PC-9 (cell line): ENCODE measurements at regions not wholly inside any gene's neighbourhood (a gene's known extent, or its start where the extent isn't known, plus 50 kb on each side); places are given as distances from the start of the nearest gene placed in this dataset.

Experiments
- BruUV-seq: library from RNA; stranded (reverse); fragments of 400-500 nt; replicated peaks from 2 replicates; lab custom pipeline; 2021; lab: Mats Ljungman, UMichigan
- CTCF ChIA-PET: fragments of 300-600 bp; sonication (Branson Sonifier 250); formaldehyde crosslinking; loops from one replicate; lab custom pipeline; 2022; ENCODE audit warnings: antibody characterized with exemption; lab: Charles Lee
- POLR2A ChIA-PET: fragments of 300-600 bp; sonication (Branson Sonifier 250); formaldehyde crosslinking; loops from one replicate; lab custom pipeline; 2022; ENCODE audit warnings: antibody characterized with exemption; ENCODE audit not compliant: unreplicated experiment; lab: Charles Lee
- DNase-seq, 2 experiments: peaks; one replicate each; pipeline versions ENCODE4 v3.0.0 to v3.0.0-alpha.2; 2015 to 2022; ENCODE audit warnings: mixed read lengths in 1 of 2
- H2AFZ ChIP-seq: fragments of 200-600 bp; sonication (generic); 2 replicates; pipeline ENCODE4 v1.8.1; 2017; ENCODE audit warnings: antibody characterized with exemption
- H3F3A ChIP-seq: fragments of 200-600 bp; sonication (generic); 2 replicates; pipeline ENCODE4 v1.8.1; 2017; ENCODE audit warnings: antibody characterized with exemption, mild to moderate bottlenecking, low read depth; ENCODE audit not compliant: insufficient read depth
- H3K27ac ChIP-seq: fragments of 200-600 bp; sonication (generic); 2 replicates; pipeline ENCODE4 v1.6.1; 2016; ENCODE audit warnings: mixed run types
- H3K27me3 ChIP-seq: fragments of 200-600 bp; sonication (generic); 2 replicates; pipeline ENCODE4 v1.6.1; 2016; ENCODE audit warnings: low read depth, mixed run types; ENCODE audit not compliant: insufficient read depth
- H3K36me3 ChIP-seq: fragments of 200-600 bp; sonication (generic); 2 replicates; pipeline ENCODE4 v1.6.1; 2016; ENCODE audit warnings: low read depth, mixed run types
- H3K4me1 ChIP-seq: fragments of 200-600 bp; sonication (generic); replicated peaks from 2 replicates; pipeline ENCODE4 v1.6.1; 2016; ENCODE audit warnings: mixed run types; ENCODE audit not compliant: insufficient read depth
- H3K4me2 ChIP-seq: fragments of 200-600 bp; sonication (generic); 2 replicates; pipeline ENCODE4 v1.6.1; 2017; ENCODE audit warnings: mixed run types
- H3K4me3 ChIP-seq: fragments of 200-600 bp; sonication (generic); 2 replicates; pipeline ENCODE4 v1.6.1; 2016; ENCODE audit warnings: mixed run types
- H3K79me2 ChIP-seq: fragments of 200-600 bp; sonication (generic); 2 replicates; pipeline ENCODE4 v1.6.1; 2017; ENCODE audit warnings: low read depth, mixed run types
- H3K9me2 ChIP-seq: fragments of 200-600 bp; sonication (generic); 2 replicates; pipeline ENCODE4 v1.8.1; 2017; ENCODE audit warnings: mild to moderate bottlenecking; ENCODE audit not compliant: insufficient read depth
- H3K9me3 ChIP-seq: fragments of 200-600 bp; sonication (generic); 2 replicates; pipeline ENCODE4 v1.8.1; 2016; ENCODE audit warnings: low read depth; ENCODE audit not compliant: insufficient read depth
- H4K20me1 ChIP-seq: fragments of 200-600 bp; sonication (generic); 2 replicates; pipeline ENCODE4 v1.8.1; 2017; ENCODE audit not compliant: insufficient read depth
- EZH2 ChIP-seq: fragments of 200-600 bp; sonication (generic); IDR thresholded peaks from 2 replicates; pipeline ENCODE4 v1.8.0; 2017; ENCODE audit warnings: antibody characterized with exemption, low read depth
- intact Hi-C: fragments of 100-400 bp; cut with micrococcal nuclease; formaldehyde crosslinking; loops from one replicate; pipeline ENCODE4 v1.10.0; 2022; ENCODE audit not compliant: unreplicated experiment
- TF ChIP-seq, protein P1 (sequence below): fragments of 200-600 bp; sonication (generic); conservative IDR thresholded peaks from 2 replicates; pipeline ENCODE4 v1.6.1; 2017; ENCODE audit warnings: mixed run types, antibody characterized with exemption, mild to moderate bottlenecking, moderate library complexity

DNA sequence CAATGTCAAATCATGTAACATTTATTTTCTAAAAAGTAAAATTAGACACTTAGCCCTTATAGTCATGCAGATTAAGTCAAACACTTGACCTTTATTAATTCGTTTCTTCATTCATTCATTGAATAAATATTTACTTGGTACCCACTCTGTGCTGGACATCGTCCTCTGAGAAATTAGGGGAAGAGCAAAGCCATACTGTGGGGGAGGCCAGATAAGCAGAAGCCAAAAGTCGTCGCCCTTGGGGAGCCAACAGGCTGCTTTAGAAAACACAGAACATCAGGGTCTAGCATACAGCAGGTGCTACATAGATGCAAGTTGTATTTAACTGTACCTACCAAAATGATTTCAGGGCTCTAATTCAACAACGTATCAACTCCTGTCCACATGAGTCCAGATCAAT, 66.1 kb upstream of the PROX1 start:
- Histone ChIP-seq H4K20me1 (no peaks in the 10 kb centered on the region), H3K9me2 (no peaks in the 10 kb centered on the region), H3K4me3 (no peak overlapping the region), H3K4me2 (no peak overlapping the region), H3K36me3 (no peaks in the 10 kb centered on the region), H3K27me3 (no peaks in the 10 kb centered on the region; the same call in 1 of the 2 replicates), H3K9me3 (no peaks in the 10 kb centered on the region), H3K27ac (no peak overlapping the region), H3F3A (no peaks in the 10 kb centered on the region), H3K79me2 (no peaks in the 10 kb centered on the region), H3K4me1 (no peaks in the 10 kb centered on the region), H2AFZ (no peak overlapping the region)
- no peak for DNase-seq
- ChIA-PET CTCF (no interaction called here), POLR2A (no interaction called here)
- TF ChIP-seq, protein P1, sequence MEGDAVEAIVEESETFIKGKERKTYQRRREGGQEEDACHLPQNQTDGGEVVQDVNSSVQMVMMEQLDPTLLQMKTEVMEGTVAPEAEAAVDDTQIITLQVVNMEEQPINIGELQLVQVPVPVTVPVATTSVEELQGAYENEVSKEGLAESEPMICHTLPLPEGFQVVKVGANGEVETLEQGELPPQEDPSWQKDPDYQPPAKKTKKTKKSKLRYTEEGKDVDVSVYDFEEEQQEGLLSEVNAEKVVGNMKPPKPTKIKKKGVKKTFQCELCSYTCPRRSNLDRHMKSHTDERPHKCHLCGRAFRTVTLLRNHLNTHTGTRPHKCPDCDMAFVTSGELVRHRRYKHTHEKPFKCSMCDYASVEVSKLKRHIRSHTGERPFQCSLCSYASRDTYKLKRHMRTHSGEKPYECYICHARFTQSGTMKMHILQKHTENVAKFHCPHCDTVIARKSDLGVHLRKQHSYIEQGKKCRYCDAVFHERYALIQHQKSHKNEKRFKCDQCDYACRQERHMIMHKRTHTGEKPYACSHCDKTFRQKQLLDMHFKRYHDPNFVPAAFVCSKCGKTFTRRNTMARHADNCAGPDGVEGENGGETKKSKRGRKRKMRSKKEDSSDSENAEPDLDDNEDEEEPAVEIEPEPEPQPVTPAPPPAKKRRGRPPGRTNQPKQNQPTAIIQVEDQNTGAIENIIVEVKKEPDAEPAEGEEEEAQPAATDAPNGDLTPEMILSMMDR = no peak
- TF ChIP-seq EZH2 = no peak
- no TSS peak for BruUV-seq
- intact Hi-C loops = no loop called here

DNA sequence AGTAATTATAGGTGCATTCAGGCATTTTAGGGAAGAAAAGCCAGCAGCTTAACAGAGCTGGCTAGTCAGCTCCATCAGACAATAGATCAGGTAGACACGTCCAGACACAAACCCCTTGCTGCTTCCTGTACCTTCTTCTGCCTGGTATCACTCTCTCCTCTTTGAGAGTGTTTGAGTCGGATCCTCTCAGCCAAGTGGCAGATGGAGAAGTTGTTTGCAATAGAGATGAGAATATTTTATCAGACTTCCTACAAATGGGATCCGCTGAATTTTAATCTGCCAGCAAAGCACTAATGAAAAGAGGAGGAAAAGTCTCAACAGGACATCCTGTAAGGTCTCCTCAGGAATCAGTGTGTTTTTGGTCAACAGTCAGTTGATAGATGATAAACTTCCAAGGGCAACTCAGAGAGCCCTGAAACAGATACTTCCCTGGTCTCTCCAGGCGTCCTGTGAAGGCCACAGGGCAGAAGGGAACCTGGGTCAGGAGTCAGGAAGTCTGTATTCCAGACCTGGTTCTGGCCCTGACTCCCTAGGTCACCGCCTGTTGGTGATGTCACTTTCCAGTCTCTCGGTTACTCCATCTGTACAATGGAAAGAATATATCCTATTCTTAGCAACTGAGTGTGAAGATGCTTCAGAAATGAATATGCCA, 62.1 kb upstream of the PROX1 start:
- ChIA-PET CTCF (no interaction called here), POLR2A (no interaction called here)
- Histone ChIP-seq H3K4me1 (no peaks in the 10 kb centered on the region), H3K27ac (no peak overlapping the region), H3K27me3 (no peaks in the 10 kb centered on the region; the same call in 1 of the 2 replicates), H3K9me2 (no peaks in the 10 kb centered on the region), H3K79me2 (no peaks in the 10 kb centered on the region), H3K4me3 (no peak overlapping the region), H3K4me2 (no peak overlapping the region), H3K36me3 (no peaks in the 10 kb centered on the region), H2AFZ (no peak overlapping the region), H4K20me1 (no peaks in the 10 kb centered on the region), H3F3A (no peaks in the 10 kb centered on the region), H3K9me3 (no peaks in the 10 kb centered on the region)
- DNase-seq = no peak
- intact Hi-C loops = no loop called here
- no peak for TF ChIP-seq EZH2
- TF ChIP-seq, protein P1 = no peak
- BruUV-seq = no TSS peak

DNA sequence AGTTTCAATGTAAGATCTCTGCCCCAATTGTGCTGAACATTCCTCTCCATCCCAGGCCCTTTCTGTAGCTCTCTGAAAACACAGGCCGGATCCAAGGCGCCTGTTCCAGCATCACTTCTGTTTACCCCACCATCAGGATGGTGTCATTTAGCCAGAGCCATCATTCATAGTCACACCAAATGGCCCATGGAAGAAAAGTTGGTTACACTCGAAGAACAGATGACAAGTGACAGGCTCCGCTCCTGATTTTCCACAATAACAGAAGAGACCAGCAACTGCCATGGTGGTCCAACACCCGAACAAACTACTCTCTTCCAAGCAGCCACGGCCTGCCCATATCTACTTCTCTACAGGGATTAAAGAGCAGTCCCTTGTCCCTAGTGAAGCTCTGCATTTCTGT, 59.9 kb upstream of the PROX1 start:
- H3K79me2 ChIP-seq = no peaks in the 10 kb centered on the region
- ChIA-PET POLR2A (no interaction called here), CTCF (no interaction called here)
- H3K9me2 ChIP-seq = no peaks in the 10 kb centered on the region
- H2AFZ ChIP-seq = no peak overlapping the region
- H3K4me1 ChIP-seq = no peaks in the 10 kb centered on the region
- no peak overlapping the region for H3K27ac ChIP-seq
- H3K36me3 ChIP-seq = no peaks in the 10 kb centered on the region
- H3K4me2 ChIP-seq = no peak overlapping the region
- no peak for DNase-seq
- H3K27me3 ChIP-seq = no peaks in the 10 kb centered on the region
- TF ChIP-seq, protein P1 = no peak
- TF ChIP-seq EZH2 = no peak
- no peaks in the 10 kb centered on the region for H3K9me3 ChIP-seq
- intact Hi-C loops = no loop called here
- no peak overlapping the region for H3K4me3 ChIP-seq
- H3F3A ChIP-seq = no peaks in the 10 kb centered on the region
- no peaks in the 10 kb centered on the region for H4K20me1 ChIP-seq
- BruUV-seq = no TSS peak
